HG02852 (cell line): ENCODE measurements at regions not wholly inside any gene's neighbourhood (a gene's known extent, or its start where the extent isn't known, plus 50 kb on each side); places are given as distances from the start of the nearest gene placed in this dataset.
"Not testable (repeated sequence)": the region's sequence is repeated elsewhere in the genome, so short reads cannot be mapped to it uniquely, and the experiment has no call there.

Source experiments
- ATAC-seq: cut with Tn5 transposase; IDR thresholded peaks from one replicate; pipeline ENCODE4 v1.9.1; 2021; ENCODE audit warnings: mild to moderate bottlenecking, moderate library complexity; ENCODE audit not compliant: unreplicated experiment

DNA sequence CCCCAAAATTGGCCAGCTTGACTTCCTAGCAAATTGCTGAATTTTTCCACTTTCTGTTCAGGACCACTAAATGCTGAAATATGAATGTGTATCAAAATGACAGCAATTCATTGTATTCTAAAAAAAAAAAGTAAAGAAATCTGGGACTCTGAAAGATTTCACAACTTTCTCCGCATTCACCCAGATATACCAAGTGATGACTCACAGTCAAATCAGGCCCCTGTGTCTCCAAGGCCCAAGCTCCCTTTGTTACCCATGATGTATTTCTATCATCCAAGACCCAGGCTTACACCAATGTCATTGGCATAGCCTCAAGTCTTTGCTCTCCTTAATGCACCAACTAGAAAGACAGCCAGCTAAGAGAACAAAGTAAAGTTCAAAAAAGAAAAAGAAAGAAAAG, 493.9 kb downstream of the NTRK2 start:
- no peak for ATAC-seq

DNA sequence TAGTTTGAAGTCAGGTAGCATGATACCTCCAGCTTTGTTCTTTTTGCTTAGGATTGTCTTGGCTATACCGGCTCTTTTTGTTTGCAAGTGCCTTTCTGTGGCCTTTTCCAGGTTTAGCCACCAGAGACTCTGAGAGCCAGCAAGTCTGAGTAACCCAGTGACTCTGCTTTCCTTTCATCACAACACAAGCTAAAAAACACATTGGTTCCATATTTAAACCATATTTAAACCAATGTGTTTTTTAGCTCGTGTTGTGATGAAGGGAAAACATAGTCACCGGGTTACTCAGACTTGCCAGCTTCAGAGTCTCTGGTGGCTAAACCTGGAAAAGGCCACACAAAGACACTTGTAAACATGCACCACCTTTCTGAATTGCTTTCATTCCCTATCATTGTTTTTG, 493.3 kb downstream of the NTRK2 start:
- ATAC-seq, result no peak

DNA sequence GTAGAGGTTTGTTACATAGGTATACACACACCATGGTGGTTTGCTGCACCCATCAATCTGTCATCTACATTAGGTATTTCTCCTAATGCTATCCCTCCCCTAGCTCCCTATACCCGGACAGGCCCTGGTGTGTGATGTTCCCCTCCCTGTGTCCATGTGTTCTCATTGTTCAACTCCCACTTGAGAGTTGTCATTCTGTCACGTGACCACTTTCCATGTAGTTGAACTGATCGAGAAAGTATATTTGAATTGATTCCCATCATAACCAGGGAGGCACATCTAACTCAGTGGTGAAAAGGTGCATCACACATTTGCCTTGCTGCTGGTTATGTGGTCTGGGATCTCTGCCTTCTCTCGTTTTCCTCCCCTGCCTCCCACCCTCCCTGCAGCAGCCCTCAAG, 491.4 kb downstream of the NTRK2 start:
- not testable (repeated sequence) for ATAC-seq

GRCh38 chr9:85158512-85158911, 489.0 kb downstream of the NTRK2 start:
- ATAC-seq, result no peak

GRCh38 chr9:85157772-85158171, 488.2 kb downstream of the NTRK2 start:
- no peak for ATAC-seq

GRCh38 chr9:85156652-85157051, 487.1 kb downstream of the NTRK2 start:
- ATAC-seq, result no peak

DNA sequence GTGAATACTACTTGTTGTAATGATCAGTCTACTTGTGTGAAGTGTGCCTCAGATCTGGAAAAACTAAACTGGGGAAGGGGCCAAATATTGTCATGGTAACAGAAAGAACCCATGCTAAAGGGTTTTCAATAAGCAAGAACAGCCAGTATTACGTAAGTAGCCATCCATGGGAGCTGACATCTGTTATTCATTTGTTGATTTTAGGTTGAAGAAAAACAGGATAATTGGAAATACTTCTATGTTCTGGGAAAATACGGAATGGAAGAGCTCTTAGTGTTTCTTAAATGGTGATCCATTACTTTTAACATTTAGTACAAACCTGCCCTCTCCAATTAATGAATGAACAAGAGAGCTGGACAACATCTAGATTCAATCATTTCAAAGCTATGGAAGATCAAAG, 485.8 kb downstream of the NTRK2 start:
- no peak for ATAC-seq

GRCh38 chr9:85151741-85152140, 482.2 kb downstream of the NTRK2 start:
- ATAC-seq, result no peak

DNA sequence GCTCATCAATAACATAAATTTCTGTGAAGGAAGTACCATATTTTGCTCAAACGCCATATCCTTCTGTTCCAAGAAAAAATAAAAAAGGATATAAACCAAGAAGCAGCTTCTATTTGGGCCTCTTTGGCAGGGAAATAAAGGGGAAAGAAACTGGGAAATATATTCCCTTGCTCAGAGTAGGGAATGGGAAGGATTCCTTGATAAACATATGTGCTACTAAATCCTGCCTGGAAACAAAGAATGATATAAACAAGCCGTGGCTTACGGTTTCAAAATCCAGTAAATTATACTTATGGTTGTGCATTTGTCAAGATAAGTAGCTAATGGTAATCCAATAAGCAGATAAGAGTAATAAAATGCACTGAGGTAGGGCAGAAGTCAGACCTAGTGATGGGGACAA, 481.6 kb downstream of the NTRK2 start:
- no peak for ATAC-seq

DNA sequence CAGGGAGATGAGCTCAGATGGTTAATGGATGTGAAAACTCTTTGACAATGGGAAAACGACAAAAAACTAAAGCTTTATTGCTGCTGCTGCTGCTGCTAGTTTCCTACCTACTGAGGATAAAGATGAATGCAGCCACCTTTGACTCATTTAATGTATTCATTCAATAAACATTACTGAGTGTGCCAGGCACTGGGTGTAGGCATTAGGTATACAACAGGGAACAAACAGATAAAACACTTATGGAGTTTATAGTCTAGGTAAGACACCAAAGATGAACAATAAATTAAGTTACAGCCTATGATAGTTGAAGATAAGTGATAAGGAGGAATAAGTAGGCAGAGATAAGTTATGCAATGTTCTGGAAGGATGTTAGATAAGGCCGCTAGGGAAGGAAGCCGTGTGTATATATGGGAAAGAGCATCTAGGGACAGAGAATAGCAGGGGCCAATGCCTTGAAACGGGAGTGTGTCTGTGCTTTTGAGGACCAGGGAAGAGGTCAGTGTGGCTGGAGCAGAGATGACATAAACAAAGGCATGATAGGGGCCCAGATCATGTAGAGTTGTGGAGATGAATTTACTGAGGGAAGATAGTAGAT, 477.6 kb downstream of the NTRK2 start:
- no peak for ATAC-seq

GRCh38 chr9:85142968-85143367, 473.4 kb downstream of the NTRK2 start:
- ATAC-seq, result no peak

- ATAC-seq, result no peak
These were observed 473.0 kb downstream of the NTRK2 start for GRCh38 chr9:85142496-85142911.

DNA sequence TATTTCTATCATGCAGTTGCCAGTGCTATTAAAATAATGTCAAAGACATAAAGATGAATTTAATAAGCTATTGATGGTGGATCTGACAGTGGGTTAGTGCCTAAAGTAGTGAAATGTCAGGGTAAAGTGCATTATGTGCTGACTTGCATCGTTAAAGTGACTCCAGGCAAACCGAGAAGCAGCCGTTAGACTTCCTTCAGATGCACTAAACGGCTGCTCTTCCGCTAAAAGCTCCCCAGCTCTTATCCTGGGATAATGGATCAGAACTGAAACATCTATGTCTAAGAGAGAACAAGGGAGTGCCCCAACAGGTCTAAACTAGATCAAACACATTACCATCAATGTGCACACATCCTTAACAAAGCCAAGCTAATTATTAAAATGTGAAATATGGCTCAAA, 468.2 kb downstream of the NTRK2 start:
- ATAC-seq, result no peak

GRCh38 chr9:85136987-85137386, 467.5 kb downstream of the NTRK2 start:
- no peak for ATAC-seq

- ATAC-seq, result no peak
These were observed 467.0 kb downstream of the NTRK2 start for GRCh38 chr9:85136507-85136906.

GRCh38 chr9:85130764-85131163, 461.2 kb downstream of the NTRK2 start:
- no peak for ATAC-seq

GRCh38 chr9:85130260-85130659, 460.7 kb downstream of the NTRK2 start:
- ATAC-seq, result no peak

- no peak for ATAC-seq
These were observed 460.0 kb downstream of the NTRK2 start for GRCh38 chr9:85129514-85129913.

DNA sequence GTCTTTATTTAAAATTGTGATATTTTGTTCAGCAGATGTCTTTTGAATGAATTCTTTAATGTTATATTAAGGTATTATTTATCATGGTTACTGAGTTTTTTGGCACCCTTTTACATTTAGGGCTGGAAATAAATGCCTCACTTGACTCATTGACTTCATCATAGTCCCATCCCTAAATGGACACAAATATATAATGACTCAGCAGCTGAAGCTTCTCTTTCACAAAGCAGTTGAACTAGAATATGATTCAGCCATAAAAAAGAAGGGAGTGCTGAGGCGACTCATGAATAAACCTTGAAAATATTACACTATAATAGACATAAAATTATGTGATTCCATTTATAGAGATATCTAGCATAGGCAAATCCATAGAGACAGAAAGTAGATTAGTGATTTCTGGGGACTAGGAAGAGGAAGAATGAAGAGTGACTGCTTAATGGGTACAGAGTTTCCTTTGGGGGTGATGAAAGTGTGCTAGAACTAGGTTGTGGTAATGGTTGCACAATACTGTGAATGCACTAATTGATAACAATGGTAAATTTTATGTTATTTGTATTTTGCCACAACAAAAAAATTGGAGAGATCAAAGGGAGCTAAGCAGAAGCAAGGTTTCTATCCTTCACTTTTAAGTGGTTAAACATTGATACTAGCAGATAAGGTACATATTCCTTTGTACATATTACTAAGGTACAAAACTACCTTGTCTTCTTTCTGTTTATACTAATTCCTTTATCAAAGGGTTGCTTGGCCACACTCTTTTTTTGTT, 449.6 kb downstream of the NTRK2 start:
- ATAC-seq, result no peak

- ATAC-seq, result no peak
These were observed 448.3 kb downstream of the NTRK2 start for GRCh38 chr9:85117831-85118230.

GRCh38 chr9:85115473-85115872, 445.9 kb downstream of the NTRK2 start:
- no peak for ATAC-seq

DNA sequence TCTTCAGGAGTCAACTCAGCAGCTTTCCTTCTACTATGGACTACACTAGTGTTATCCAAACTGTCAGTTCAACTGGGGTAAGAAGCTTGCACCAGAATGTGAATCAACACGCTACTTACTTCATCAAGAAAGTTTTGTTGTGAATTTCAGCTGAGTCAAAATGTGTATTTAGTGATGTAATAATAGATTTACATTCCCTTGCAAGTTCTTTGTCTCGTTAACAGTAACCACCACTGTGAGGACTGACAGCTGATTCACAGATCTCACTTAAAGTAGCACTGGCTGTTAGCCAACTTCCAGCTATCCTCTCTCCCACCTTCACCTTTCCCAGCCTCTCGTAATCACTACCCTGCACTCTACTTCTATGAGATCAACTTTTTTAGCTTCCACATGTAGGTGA, 445.3 kb downstream of the NTRK2 start:
- no peak for ATAC-seq

DNA sequence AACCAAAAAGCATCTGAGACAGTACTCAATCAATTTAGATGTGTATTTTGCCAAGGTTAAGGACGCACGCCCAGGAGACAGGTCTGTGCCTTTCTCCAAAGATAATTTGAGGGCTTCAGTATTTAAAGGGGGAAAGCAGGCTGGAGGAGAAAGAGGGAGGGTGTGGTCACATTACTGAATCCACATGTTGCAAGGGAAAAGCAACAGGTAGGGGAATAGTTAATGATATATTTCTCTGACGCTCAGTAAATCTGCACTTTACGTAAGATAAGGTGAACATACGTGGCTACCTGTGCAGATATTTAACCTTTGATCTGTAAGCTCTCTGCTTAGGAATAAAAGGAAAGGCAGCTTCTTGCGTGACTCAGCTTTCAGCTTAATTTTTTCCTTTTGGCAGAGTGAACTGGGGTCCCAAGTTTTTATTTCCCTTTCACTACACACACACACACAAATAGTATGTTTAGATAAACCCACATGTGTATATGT, 443.4 kb downstream of the NTRK2 start:
- ATAC-seq, result no peak
